HG03460 (cell line): ENCODE measurements at regions not wholly inside any gene's neighbourhood (a gene's known extent, or its start where the extent isn't known, plus 50 kb on each side); places are given as distances from the start of the nearest gene placed in this dataset.

ENCODE experiments used
- ATAC-seq: cut with Tn5 transposase; IDR thresholded peaks from one replicate; pipeline ENCODE4 v1.9.1; 2021; ENCODE audit not compliant: unreplicated experiment

DNA sequence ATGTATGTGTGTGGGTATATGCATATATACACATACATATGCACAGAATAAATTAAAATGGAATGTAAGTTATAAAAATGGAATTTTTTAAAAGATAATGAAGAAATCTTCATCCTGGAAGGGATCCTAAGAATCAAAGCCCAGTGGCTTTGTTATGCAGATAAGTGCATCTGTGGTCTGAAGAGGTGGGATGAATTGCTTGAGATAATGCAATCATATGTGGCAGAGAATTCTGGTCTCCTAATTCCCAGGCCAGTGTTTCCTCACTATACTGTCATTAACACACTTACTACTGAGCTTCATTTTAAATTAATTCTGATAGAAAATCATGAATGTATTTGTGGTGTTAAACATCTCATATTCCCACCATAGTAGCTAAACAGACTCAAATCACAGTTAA is 86.7 kb upstream of the PRMT6 start:
- ATAC-seq, result no peak

DNA sequence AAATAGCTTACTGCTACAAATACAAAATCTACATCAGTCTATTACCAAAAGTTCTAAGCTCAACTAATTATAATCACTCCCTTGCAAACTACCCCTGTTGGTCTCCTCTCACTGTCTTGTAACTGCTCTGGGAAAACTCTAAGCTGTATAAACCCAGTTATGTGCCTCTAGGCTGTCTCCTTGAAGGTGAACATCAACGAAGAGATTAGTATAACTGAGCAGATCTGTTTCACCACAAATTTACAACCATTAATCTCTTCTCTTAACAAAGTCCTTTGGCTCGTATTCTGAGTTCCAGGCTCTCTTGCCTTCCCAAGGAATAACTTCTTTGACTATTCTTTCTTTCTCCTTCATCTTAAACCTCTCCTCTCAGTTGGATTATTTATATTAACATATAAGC is 84.4 kb upstream of the PRMT6 start:
- no peak for ATAC-seq

DNA sequence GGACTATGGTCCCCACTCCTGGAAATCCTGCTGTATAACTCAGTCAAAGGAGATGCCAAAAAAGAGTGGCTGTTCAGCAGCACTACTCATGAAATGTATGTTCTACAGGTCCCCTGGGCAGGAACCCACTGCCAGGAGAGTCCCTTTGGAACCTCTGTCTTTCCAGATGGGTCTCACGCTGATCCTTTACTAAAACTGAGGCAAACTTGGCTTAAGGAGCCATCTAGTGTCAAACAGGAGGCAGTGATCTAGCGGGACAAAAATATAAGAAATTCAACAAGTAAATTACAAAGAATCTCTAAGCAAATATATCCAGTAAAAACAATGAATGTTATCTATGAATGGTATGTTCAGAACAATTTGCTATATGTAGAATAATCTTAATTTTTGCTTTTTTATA is 80.5 kb upstream of the PRMT6 start:
- no peak for ATAC-seq

DNA sequence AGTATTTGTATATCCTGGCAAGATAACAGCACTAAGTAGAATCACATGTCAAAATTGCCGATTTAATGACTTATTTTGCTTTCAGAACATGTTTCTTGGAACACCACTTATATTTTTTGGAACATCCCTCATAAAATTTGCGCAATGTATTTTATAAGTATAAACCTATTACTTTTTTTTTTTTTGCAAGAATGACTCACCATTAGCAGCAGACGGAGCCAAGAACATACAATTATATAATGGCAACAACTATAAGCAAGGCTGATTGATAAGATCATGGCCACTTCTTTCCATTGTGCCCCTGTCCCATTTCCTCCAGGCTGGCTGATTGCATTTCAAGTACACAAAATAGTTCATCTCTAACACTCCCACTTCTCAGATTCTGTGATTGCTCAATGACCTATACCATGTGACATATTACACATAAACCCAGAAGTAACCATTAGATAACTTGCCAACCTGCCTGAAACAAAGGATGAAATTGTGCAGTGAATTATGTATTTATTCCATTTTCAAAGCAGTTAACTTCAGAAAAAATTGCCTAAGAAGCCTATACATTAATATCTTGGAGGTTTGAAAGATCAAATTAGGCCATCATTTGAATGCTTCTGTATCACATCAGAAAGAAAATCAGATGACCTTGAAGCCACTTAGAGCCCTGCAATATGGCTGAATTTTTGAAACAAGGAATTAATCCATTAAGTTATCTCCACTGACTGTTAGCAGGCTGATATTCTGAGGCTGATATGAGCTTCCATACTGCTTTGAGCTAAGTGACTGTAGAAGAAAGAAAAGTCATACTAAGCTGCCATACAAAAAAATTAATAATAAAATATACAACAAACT is 77.8 kb upstream of the PRMT6 start:
- ATAC-seq, result no peak

DNA sequence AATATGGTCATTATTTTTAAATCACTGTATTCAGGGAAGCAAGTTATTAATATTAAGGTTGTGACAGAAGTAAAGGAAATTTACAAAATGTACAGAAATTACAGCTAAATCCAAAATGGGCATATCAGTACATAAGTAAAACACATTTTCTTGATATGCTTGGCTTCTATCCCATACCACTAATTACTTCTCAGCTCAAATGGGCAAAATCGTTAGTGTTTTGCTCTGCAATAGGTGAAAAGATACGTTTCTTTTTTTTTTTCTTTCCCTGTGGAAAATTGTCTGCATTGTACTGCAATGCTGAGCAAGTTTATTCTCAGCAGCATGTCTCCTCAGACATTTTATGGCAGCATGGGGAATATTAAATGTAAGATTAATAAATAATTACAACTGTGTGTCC is 77.1 kb upstream of the PRMT6 start:
- ATAC-seq, result no peak

DNA sequence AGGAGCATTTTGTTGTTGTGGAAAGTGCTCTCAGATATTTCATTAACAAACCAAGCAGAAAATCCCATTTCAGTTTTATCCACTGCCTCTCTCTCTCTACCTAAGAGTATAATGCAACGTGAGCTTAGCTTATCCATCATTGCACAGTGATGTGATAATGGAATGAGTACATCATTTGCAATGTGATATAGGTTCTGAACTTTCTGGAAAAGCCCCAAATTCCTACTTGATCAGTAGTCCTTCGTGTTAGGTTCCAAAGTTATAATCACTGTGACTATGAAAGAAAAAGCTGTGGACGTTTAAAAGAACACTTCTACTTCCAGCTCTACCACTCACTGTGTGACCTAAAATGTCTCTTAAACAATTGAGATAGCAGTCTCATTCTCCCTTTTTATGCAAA is 76.4 kb upstream of the PRMT6 start:
- ATAC-seq, result no peak

GRCh38 chr1:106984801-106985200 is 71.7 kb upstream of the PRMT6 start:
- ATAC-seq, result no peak

DNA sequence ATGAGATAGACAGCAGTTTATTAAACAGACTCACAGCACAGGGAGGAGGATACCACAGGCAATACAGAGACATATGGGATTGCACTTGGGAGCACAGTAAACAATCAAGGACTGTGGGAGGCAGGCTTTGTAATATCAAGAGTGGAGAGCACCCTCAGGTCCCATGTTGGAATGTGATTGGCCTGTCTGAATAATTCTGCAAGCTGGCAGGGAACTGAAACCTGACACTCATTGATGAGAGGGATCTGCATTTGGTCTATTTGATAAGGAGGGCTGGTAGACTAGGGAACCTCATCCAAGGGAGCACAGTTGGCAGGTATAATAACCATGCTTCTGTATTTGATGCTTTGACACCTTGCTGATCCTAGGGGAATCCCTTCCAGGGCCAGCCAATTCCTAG is 69.9 kb upstream of the PRMT6 start:
- ATAC-seq, result no peak

GRCh38 chr1:106995970-106996369 is 60.5 kb upstream of the PRMT6 start:
- peak; percentile 98 for ATAC-seq

- no peak for ATAC-seq
Observed at GRCh38 chr1:106998431-106999002, 58.0 kb upstream of the PRMT6 start.

- no peak for ATAC-seq
Observed at GRCh38 chr1:107000902-107001301, 55.6 kb upstream of the PRMT6 start.

DNA sequence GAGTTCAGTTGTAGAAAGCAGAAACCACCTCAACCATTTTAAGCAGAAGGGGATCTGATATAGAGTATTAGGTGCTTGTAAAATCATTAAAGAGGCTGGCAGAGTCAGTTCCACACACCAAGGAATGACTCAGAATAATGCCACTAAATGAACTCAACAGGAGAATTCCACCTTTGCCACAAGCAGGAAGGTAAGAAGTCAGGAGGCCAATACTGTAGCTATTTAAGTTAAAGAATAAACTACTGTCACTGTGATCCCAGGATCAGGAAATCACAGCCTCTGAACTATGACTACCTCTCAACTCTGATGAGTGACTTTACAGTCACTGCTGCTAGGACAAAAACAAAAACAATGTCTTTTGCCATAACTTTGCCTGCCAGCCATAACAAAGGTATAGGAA is 52.5 kb upstream of the PRMT6 start:
- no peak for ATAC-seq

- ATAC-seq, result no peak
Observed at GRCh38 chr1:107004421-107004820, 52.1 kb upstream of the PRMT6 start.
